Hepatocyte (in vitro differentiated cells): ENCODE measurements at regions not wholly inside any gene's neighbourhood (a gene's known extent, or its start where the extent isn't known, plus 50 kb on each side); places are given as distances from the start of the nearest gene placed in this dataset.

Experiments
- EZH2phosphoT487 ChIP-seq: fragments of 200-600 bp; sonication (generic); IDR thresholded peaks from one replicate; pipeline ENCODE4 v1.6.1; 2018; ENCODE audit warnings: antibody characterized with exemption, mild to moderate bottlenecking, low read depth, moderate library complexity; ENCODE audit not compliant: unreplicated experiment, severe bottlenecking
- TF ChIP-seq, protein P1 (sequence below): fragments of 200-600 bp; sonication (generic); IDR thresholded peaks from 2 replicates; pipeline ENCODE4 v1.5.1; 2016; ENCODE audit warnings: antibody characterized with exemption, mild to moderate bottlenecking; ENCODE audit not compliant: poor library complexity

DNA sequence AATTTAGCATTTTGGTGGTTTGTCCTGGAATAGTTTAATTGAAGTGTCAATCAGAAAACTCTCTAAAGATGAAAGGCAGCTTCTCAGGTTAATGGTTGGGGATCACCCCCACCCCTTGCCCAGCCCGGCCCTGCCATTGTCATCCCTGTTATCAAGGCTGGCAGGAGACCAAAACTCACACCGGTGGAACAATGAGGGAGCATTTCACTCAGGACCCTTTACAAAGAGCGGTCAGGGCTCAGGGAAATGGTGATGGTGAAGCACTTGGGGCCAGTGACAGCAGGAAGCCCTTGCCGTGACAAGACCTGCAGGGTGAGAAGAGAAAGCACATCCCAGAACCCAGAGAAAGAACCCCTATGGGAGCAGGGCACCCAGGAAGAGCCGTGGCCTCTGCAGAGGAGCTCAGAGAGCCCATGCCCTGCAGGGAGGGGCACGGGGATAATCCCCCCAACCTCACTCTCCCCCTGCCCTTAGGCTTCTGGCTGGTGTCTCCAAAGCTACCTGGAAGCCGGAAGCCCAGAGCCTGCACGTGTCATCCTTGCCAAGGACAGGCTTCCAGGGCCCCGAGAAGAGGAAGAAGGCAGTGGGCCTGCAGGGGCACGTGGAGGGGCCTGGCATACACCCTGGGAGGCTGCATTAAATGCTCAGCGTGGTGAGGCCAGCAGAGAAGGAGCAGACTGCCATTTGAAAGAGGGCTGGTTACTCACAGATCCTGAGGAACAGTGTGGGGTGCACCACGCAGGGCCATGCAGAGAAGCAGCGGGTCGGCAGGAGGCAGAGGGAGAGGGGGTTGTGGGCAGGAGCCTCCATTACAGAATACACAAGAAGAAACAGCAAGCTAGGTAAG is 80.6 kb upstream of the PRR20G start:
- TF ChIP-seq, protein P1, sequence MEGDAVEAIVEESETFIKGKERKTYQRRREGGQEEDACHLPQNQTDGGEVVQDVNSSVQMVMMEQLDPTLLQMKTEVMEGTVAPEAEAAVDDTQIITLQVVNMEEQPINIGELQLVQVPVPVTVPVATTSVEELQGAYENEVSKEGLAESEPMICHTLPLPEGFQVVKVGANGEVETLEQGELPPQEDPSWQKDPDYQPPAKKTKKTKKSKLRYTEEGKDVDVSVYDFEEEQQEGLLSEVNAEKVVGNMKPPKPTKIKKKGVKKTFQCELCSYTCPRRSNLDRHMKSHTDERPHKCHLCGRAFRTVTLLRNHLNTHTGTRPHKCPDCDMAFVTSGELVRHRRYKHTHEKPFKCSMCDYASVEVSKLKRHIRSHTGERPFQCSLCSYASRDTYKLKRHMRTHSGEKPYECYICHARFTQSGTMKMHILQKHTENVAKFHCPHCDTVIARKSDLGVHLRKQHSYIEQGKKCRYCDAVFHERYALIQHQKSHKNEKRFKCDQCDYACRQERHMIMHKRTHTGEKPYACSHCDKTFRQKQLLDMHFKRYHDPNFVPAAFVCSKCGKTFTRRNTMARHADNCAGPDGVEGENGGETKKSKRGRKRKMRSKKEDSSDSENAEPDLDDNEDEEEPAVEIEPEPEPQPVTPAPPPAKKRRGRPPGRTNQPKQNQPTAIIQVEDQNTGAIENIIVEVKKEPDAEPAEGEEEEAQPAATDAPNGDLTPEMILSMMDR: no peak
- TF ChIP-seq EZH2phosphoT487: no peak
